Hepatocyte (in vitro differentiated cells): ENCODE measurements at regions not wholly inside any gene's neighbourhood (a gene's known extent, or its start where the extent isn't known, plus 50 kb on each side); places are given as distances from the start of the nearest gene placed in this dataset.
A peak's percentile ranks its signal among the peaks of the same experiment; 100 is the strongest.

Experiments used
- EZH2 ChIP-seq: fragments of 200-600 bp; sonication (generic); IDR thresholded peaks from 2 replicates; pipeline ENCODE4 v1.6.1; 2016; ENCODE audit warnings: antibody characterized with exemption, mild to moderate bottlenecking, borderline replicate concordance
- TF ChIP-seq, protein P1 (sequence below): fragments of 200-600 bp; sonication (generic); IDR thresholded peaks from 2 replicates; pipeline ENCODE4 v1.5.1; 2016; ENCODE audit warnings: antibody characterized with exemption, mild to moderate bottlenecking; ENCODE audit not compliant: poor library complexity

DNA sequence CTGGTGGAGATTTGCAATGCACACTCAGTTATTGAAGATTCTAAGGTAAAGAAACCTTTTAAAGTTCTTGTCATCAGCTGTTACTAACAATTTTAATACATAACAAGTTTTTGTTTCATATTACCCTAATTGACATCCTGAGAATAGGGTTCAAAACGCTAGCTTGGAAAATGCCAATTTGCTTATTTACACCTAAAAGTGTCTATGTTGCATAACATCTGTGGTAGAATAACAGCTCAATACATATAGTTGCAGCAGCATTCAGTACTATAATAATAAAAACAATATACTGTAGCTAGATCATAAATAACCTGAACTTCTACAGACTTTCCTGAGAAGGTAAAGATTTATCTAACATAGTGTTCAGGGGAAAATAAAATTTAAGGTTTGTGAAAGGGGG lies 219.0 kb downstream of the OSR1 start:
- TF ChIP-seq, protein P1, sequence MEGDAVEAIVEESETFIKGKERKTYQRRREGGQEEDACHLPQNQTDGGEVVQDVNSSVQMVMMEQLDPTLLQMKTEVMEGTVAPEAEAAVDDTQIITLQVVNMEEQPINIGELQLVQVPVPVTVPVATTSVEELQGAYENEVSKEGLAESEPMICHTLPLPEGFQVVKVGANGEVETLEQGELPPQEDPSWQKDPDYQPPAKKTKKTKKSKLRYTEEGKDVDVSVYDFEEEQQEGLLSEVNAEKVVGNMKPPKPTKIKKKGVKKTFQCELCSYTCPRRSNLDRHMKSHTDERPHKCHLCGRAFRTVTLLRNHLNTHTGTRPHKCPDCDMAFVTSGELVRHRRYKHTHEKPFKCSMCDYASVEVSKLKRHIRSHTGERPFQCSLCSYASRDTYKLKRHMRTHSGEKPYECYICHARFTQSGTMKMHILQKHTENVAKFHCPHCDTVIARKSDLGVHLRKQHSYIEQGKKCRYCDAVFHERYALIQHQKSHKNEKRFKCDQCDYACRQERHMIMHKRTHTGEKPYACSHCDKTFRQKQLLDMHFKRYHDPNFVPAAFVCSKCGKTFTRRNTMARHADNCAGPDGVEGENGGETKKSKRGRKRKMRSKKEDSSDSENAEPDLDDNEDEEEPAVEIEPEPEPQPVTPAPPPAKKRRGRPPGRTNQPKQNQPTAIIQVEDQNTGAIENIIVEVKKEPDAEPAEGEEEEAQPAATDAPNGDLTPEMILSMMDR, result peak; percentile 10
- no peak for TF ChIP-seq EZH2
